GM23248 (cell line): ENCODE measurements at regions not wholly inside any gene's neighbourhood (a gene's known extent, or its start where the extent isn't known, plus 50 kb on each side); places are given as distances from the start of the nearest gene placed in this dataset.

ENCODE experiments used
- EZH2 ChIP-seq: fragments of 200-600 bp; sonication (generic); IDR thresholded peaks from 2 replicates; pipeline ENCODE4 v1.6.1; 2018; ENCODE audit warnings: antibody characterized with exemption, mild to moderate bottlenecking; ENCODE audit not compliant: insufficient read depth, poor library complexity, severe bottlenecking
- EZH2phosphoT487 ChIP-seq: fragments of 200-600 bp; sonication (generic); IDR thresholded peaks from 2 replicates; pipeline ENCODE4 v1.6.1; 2018; ENCODE audit warnings: antibody characterized with exemption, moderate library complexity, mild to moderate bottlenecking, low read depth; ENCODE audit not compliant: insufficient read depth

GRCh38 chr4:104870495-104871233 lies 276.0 kb upstream of the TET2 start:
- TF ChIP-seq EZH2 (no peak), EZH2phosphoT487 (no peak)
